ENCODE measurements at regions not wholly inside any gene's neighbourhood (a gene's known extent, or its start where the extent isn't known, plus 50 kb on each side); places are given as distances from the start of the nearest gene placed in this dataset.
"Not testable (repeated sequence)": the region's sequence is repeated elsewhere in the genome, so short reads cannot be mapped to it uniquely, and the experiment has no call there.

- dilution Hi-C loops (cut with MboI; ENCODE audit: extremely low pct_ligation_motif_present, low sequenced_read_pairs) (no loop called here), intact Hi-C loops (cut with micrococcal nuclease) (no loop called here)
- no TSS peak for BruUV-seq (replicated peaks)
- Histone ChIP-seq H3K9ac (replicated peaks; ENCODE audit: extremely low read depth, insufficient read depth, low read length) (no peak overlapping the region), H3K9me1 (replicated peaks; ENCODE audit: control insufficient read depth, extremely low read depth, insufficient read depth, low read length) (no peaks in the 10 kb centered on the region), H3K9me3 (replicated peaks; ENCODE audit: control insufficient read depth, insufficient read depth, low read length) (no peaks in the 10 kb centered on the region), H3K4me2 (ENCODE audit: insufficient read depth, low read length) (no peak overlapping the region), H3K27ac (ENCODE audit: insufficient read depth, low read depth, low read length) (no peak overlapping the region), H3K36me3 (ENCODE audit: control insufficient read depth in 2 of 2, extremely low read depth in 1 of 2, insufficient read depth in 2 of 2, low read length in 2 of 2) (no peaks in the 10 kb centered on the region), H2AFZ (ENCODE audit: low read depth, low read length) (no peak overlapping the region), H4K20me1 (replicated peaks; ENCODE audit: control insufficient read depth, extremely low read depth, insufficient read depth, low read length) (no peaks in the 10 kb centered on the region), H3K79me2 (ENCODE audit: control insufficient read depth, insufficient read depth, low read length) (no peaks in the 10 kb centered on the region), H3K4me3 (replicated peaks in 1 of 3; ENCODE audit: insufficient read depth in 1 of 3, low read depth in 1 of 3, low read length in 3 of 3) (no peak overlapping the region), H3K27me3 (ENCODE audit: control insufficient read depth in 2 of 2, insufficient read depth in 2 of 2, low read length in 2 of 2) (no peaks in the 10 kb centered on the region), H3K4me1 (ENCODE audit: control insufficient read depth, extremely low read depth, insufficient read depth, low read length) (no peaks in the 10 kb centered on the region)
- POLR2A ChIA-PET, result no interaction called here
- FAIRE-seq, result no peak
- DNase-seq (ENCODE audit: low read depth, low spot score), result no peak
- TF ChIP-seq POLR2A (IDR thresholded peaks at IDR 0.05; ENCODE audit: low read depth, low read length) (no peak), CTCF (IDR thresholded peaks at IDR 0.05; ENCODE audit: extremely low read depth in 1 of 2, insufficient read depth in 1 of 2, low read depth in 1 of 2, low read length in 2 of 2) (no peak), FOS (IDR thresholded peaks at IDR 0.05; ENCODE audit: borderline replicate concordance, insufficient read depth, low read length) (no peak), POLR2AphosphoS5 (IDR thresholded peaks at IDR 0.05; ENCODE audit: insufficient read depth, low read depth, low read length) (no peak)
- TF ChIP-seq, protein P1, sequence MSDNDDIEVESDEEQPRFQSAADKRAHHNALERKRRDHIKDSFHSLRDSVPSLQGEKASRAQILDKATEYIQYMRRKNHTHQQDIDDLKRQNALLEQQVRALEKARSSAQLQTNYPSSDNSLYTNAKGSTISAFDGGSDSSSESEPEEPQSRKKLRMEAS (IDR thresholded peaks at IDR 0.05; ENCODE audit: insufficient read depth, insufficient read length), result no peak
- CTCF ChIA-PET, result no interaction called here
These were observed 54.6 kb downstream of the RBFOX3 start for GRCh38 chr17:79556271-79556670.

- POLR2A ChIA-PET, result no interaction called here
- BruUV-seq (replicated peaks), result no TSS peak
- dilution Hi-C loops (cut with MboI; ENCODE audit: extremely low pct_ligation_motif_present, low sequenced_read_pairs), result no loop called here
- Histone ChIP-seq H3K9me1 (replicated peaks; ENCODE audit: control insufficient read depth, extremely low read depth, insufficient read depth, low read length) (no peaks in the 10 kb centered on the region), H3K9ac (replicated peaks; ENCODE audit: extremely low read depth, insufficient read depth, low read length) (no peak overlapping the region), H3K4me3 (replicated peaks in 1 of 3; ENCODE audit: insufficient read depth in 1 of 3, low read depth in 1 of 3, low read length in 3 of 3) (no peak overlapping the region), H2AFZ (ENCODE audit: low read depth, low read length) (no peak overlapping the region), H3K79me2 (ENCODE audit: control insufficient read depth, insufficient read depth, low read length) (no peaks in the 10 kb centered on the region), H3K36me3 (ENCODE audit: control insufficient read depth in 2 of 2, extremely low read depth in 1 of 2, insufficient read depth in 2 of 2, low read length in 2 of 2) (no peaks in the 10 kb centered on the region), H4K20me1 (replicated peaks; ENCODE audit: control insufficient read depth, extremely low read depth, insufficient read depth, low read length) (no peaks in the 10 kb centered on the region), H3K27ac (ENCODE audit: insufficient read depth, low read depth, low read length) (no peak overlapping the region), H3K9me3 (replicated peaks; ENCODE audit: control insufficient read depth, insufficient read depth, low read length) (no peaks in the 10 kb centered on the region), H3K4me2 (ENCODE audit: insufficient read depth, low read length) (no peak overlapping the region), H3K4me1 (ENCODE audit: control insufficient read depth, extremely low read depth, insufficient read depth, low read length) (no peaks in the 10 kb centered on the region), H3K27me3 (ENCODE audit: control insufficient read depth in 2 of 2, insufficient read depth in 2 of 2, low read length in 2 of 2) (no peaks in the 10 kb centered on the region)
- CTCF ChIA-PET, result no interaction called here
- TF ChIP-seq POLR2A (IDR thresholded peaks at IDR 0.05; ENCODE audit: low read depth, low read length), result no peak
- TF ChIP-seq JUN (IDR thresholded peaks at IDR 0.05; ENCODE audit: borderline replicate concordance, insufficient read depth, insufficient read length, low read depth), result no peak
- intact Hi-C loops (cut with micrococcal nuclease), result no loop called here
- no peak for DNase-seq (ENCODE audit: low read depth, low spot score)
- FAIRE-seq, result no peak
These were observed 55.3 kb downstream of the RBFOX3 start for GRCh38 chr17:79555543-79555942.

GRCh38 chr17:79554346-79554745, 56.5 kb downstream of the RBFOX3 start:
- FAIRE-seq; DNase-seq (ENCODE audit: low read depth, low spot score); BruUV-seq (replicated peaks); H3K9me1 ChIP-seq (replicated peaks; ENCODE audit: control insufficient read depth, extremely low read depth, insufficient read depth, low read length); dilution Hi-C loops (cut with MboI; ENCODE audit: extremely low pct_ligation_motif_present, low sequenced_read_pairs); POLR2A ChIA-PET; CTCF ChIA-PET; H3K79me2 ChIP-seq (ENCODE audit: control insufficient read depth, insufficient read depth, low read length); H3K4me2 ChIP-seq (ENCODE audit: insufficient read depth, low read length); H2AFZ ChIP-seq (ENCODE audit: low read depth, low read length); H3K9me3 ChIP-seq (replicated peaks; ENCODE audit: control insufficient read depth, insufficient read depth, low read length); H3K27me3 ChIP-seq (ENCODE audit: control insufficient read depth in 2 of 2, insufficient read depth in 2 of 2, low read length in 2 of 2); H3K4me1 ChIP-seq (ENCODE audit: control insufficient read depth, extremely low read depth, insufficient read depth, low read length); H3K27ac ChIP-seq (ENCODE audit: insufficient read depth, low read depth, low read length); H3K36me3 ChIP-seq (ENCODE audit: control insufficient read depth in 2 of 2, extremely low read depth in 1 of 2, insufficient read depth in 2 of 2, low read length in 2 of 2); H4K20me1 ChIP-seq (replicated peaks; ENCODE audit: control insufficient read depth, extremely low read depth, insufficient read depth, low read length); H3K9ac ChIP-seq (replicated peaks; ENCODE audit: extremely low read depth, insufficient read depth, low read length); H3K4me3 ChIP-seq (replicated peaks in 1 of 3; ENCODE audit: insufficient read depth in 1 of 3, low read depth in 1 of 3, low read length in 3 of 3); intact Hi-C loops (cut with micrococcal nuclease): not testable (repeated sequence)
